Gastrocnemius medialis (tissue), 4 donors: ENCODE measurements at regions not wholly inside any gene's neighbourhood (a gene's known extent, or its start where the extent isn't known, plus 50 kb on each side); places are given as distances from the start of the nearest gene placed in this dataset.

Source experiments
- POLR2A ChIP-seq, 2 donors: fragments of 450-650 bp; IDR thresholded peaks; one replicate each; pipeline ENCODE4 v1.6.1; 2017; ENCODE audit warnings: antibody characterized with exemption in 2 of 2, mild to moderate bottlenecking in 2 of 2, moderate library complexity in 2 of 2
- TF ChIP-seq, protein P1 (sequence below), 5 experiments: fragments of 450-650 bp in 3 of 5; fragments of 200-600 bp in 2 of 5; sonication (generic) in 2 of 5; IDR thresholded peaks in 4 of 5; conservative IDR thresholded peaks in 1 of 5; 1 replicate in 4 of 5; 2 replicates in 1 of 5; pipeline ENCODE4 v1.5.1; 2016 to 2019; ENCODE audit warnings: antibody characterized with exemption in 5 of 5, mild to moderate bottlenecking in 3 of 5, moderate library complexity in 3 of 5

DNA sequence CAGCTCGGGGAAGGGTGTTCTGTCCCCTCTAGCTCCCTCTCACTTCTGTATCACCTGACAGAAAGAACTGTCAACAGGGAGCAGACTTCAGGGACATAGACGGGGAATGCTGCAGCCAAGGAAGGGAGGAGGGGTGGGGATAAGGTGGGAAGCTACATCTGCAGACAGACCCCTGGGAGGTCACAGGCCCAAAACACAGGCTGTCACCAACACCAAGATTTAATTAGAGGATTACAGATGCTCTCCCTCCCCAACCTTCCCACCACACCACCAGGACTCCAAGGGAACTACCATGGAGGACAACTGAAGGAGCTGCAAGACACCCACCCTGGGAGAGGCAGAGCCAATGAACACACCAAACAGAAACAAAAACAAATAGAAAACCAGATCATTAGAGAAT, 425.2 kb upstream of the VSTM2A start:
- TF ChIP-seq, protein P1, sequence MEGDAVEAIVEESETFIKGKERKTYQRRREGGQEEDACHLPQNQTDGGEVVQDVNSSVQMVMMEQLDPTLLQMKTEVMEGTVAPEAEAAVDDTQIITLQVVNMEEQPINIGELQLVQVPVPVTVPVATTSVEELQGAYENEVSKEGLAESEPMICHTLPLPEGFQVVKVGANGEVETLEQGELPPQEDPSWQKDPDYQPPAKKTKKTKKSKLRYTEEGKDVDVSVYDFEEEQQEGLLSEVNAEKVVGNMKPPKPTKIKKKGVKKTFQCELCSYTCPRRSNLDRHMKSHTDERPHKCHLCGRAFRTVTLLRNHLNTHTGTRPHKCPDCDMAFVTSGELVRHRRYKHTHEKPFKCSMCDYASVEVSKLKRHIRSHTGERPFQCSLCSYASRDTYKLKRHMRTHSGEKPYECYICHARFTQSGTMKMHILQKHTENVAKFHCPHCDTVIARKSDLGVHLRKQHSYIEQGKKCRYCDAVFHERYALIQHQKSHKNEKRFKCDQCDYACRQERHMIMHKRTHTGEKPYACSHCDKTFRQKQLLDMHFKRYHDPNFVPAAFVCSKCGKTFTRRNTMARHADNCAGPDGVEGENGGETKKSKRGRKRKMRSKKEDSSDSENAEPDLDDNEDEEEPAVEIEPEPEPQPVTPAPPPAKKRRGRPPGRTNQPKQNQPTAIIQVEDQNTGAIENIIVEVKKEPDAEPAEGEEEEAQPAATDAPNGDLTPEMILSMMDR (IDR thresholded peaks at IDR 0.05 in 4 of 5, conservative IDR thresholded peaks at IDR 0.05 in 1 of 5), result no peak
- no peak for TF ChIP-seq POLR2A (IDR thresholded peaks at IDR 0.05)
